Panc1 (cell line): ENCODE measurements at regions not wholly inside any gene's neighbourhood (a gene's known extent, or its start where the extent isn't known, plus 50 kb on each side); places are given as distances from the start of the nearest gene placed in this dataset.

Experiments
- ATAC-seq: fragments of 200-7000 bp; cut with Tn5 transposase; 2 replicates; pipeline ENCODE4 v1.9.1; 2020; ENCODE audit warnings: mild to moderate bottlenecking, moderate library complexity
- BruUV-seq: library from RNA; stranded (reverse); fragments of 400-500 nt; replicated peaks from 2 replicates; lab custom pipeline; 2021; lab: Mats Ljungman, UMichigan
- CTCF ChIA-PET: fragments of 300-600 bp; sonication (Branson Sonifier 250); formaldehyde crosslinking; loops from one replicate; lab custom pipeline; 2022; ENCODE audit warnings: antibody characterized with exemption; lab: Charles Lee
- POLR2A ChIA-PET: fragments of 300-600 bp; sonication (Branson Sonifier 250); formaldehyde crosslinking; loops from one replicate; lab custom pipeline; 2022; ENCODE audit warnings: antibody characterized with exemption; lab: Charles Lee
- DNase-seq: peaks from one replicate; pipeline ENCODE4 v3.0.0-alpha.2; 2010; ENCODE audit warnings: low read depth, low spot score
- H3K27ac ChIP-seq: 2 replicates; pipeline ENCODE4 v1.5.1; 2011; ENCODE audit warnings: mild to moderate bottlenecking, low read length, inconsistent platforms
- H3K27me3 ChIP-seq: fragments of 200-500 bp; sonication (Bioruptor generic); 2 replicates; pipeline ENCODE4 v1.6.0; 2014; ENCODE audit warnings: low read length, inconsistent platforms; ENCODE audit not compliant: control insufficient read depth, insufficient read depth
- H3K36me3 ChIP-seq: fragments of 200-500 bp; sonication (Bioruptor generic); 2 replicates; pipeline ENCODE4 v1.5.1; 2014; ENCODE audit warnings: inconsistent platforms, mild to moderate bottlenecking, low read length, moderate library complexity; ENCODE audit not compliant: control insufficient read depth, insufficient read depth
- H3K4me1 ChIP-seq: 2 replicates; pipeline ENCODE4 v1.5.1; 2011; ENCODE audit warnings: inconsistent platforms, mild to moderate bottlenecking, low read length, moderate library complexity; ENCODE audit not compliant: control insufficient read depth, insufficient read depth
- H3K4me3 ChIP-seq, 2 experiments: 2 replicates each; pipeline ENCODE4 v1.5.1; 2011 to 2012; ENCODE audit warnings: low read depth in 2 of 2, low read length in 2 of 2, mild to moderate bottlenecking in 2 of 2, inconsistent platforms in 1 of 2, moderate library complexity in 1 of 2
- H3K9me3 ChIP-seq: fragments of 200-500 bp; sonication (Bioruptor generic); 2 replicates; pipeline ENCODE4 v1.5.1; 2014; ENCODE audit warnings: low read depth, mild to moderate bottlenecking, inconsistent platforms, low read length, moderate library complexity; ENCODE audit not compliant: control insufficient read depth, insufficient read depth
- POLR2AphosphoS5 ChIP-seq: IDR thresholded peaks from 2 replicates; pipeline ENCODE4 v1.6.1; 2012; ENCODE audit warnings: mild to moderate bottlenecking, low read depth, low read length, moderate library complexity
- SIN3A ChIP-seq: IDR thresholded peaks from 2 replicates; pipeline ENCODE4 v1.6.1; 2012; ENCODE audit warnings: low read depth, mild to moderate bottlenecking, low read length, moderate library complexity, borderline replicate concordance; ENCODE audit not compliant: insufficient read depth
- TCF7L2 ChIP-seq: IDR thresholded peaks from 2 replicates; pipeline ENCODE4 v1.6.1; 2011; ENCODE audit warnings: mild to moderate bottlenecking, low read depth, low read length, inconsistent platforms
- in situ Hi-C: cut with HindIII; loops from 2 replicates; pipeline ENCODE4 v1.10.0; 2016; ENCODE audit warnings: low sequenced_read_pairs, low pct_unique_long_range_greater_than_20kb
- intact Hi-C: fragments of 100-400 bp; cut with micrococcal nuclease; formaldehyde crosslinking; loops from one replicate; pipeline ENCODE4 v1.10.0; 2022; ENCODE audit not compliant: unreplicated experiment
- TF ChIP-seq, protein P1 (sequence below): fragments of 450-650 bp; IDR thresholded peaks from 2 replicates; pipeline ENCODE4 v1.5.1; 2017; ENCODE audit warnings: mild to moderate bottlenecking
- TF ChIP-seq, protein P2 (sequence below), 2 experiments: IDR thresholded peaks; 2 replicates each; pipeline ENCODE4 v1.6.1; 2011 to 2012; ENCODE audit warnings: low read depth in 2 of 2, control low read depth in 1 of 2, low read length in 1 of 2, mild to moderate bottlenecking in 1 of 2, moderate library complexity in 1 of 2; ENCODE audit not compliant: insufficient read depth in 1 of 2

DNA sequence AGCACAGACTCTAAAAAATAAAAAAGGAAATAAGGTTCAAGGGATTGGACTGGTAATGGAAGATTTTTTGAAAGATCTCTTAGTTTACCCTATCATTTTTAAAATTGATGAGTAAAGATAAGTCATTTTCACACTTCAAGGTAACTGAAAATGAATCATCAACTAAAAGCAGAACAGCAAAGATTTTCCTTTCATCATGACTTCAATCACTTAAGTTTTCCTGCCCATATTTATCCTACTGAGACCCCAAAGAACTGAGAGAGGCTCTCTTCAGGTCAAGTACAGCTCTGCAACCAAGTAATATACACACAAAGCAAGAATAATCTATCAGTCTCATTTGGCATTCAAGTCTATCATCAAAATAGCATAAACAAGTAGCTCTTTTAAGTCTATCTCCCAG is 540.7 kb downstream of the METTL4 start:
- POLR2A ChIA-PET = no interaction called here
- H3K27me3 ChIP-seq = no peaks in the 10 kb centered on the region

DNA sequence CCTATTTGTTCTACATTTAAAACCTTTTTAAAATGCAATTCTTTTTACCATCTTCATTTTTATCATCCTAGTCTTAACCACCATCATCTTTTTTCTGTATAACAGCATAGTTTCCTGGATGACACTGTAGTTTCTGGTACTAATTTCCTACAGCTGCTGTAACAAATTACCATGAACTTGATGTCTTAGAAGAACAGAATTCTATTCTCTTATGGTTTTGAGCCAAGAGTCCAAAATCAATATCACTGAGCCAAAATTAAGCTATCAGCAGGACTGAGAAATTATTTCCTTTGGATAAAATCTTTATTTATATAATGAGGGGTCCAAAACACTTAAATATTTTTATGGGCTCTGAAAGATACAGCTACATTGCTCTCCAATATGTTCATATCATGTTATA is 539.3 kb downstream of the METTL4 start:
- CTCF ChIA-PET = interaction anchor here (0.6 kb wide), 1 partner anchor 9 kb away, joined by 3 read pairs; no protein-coding TSS in a partner anchor
- in situ Hi-C loops (no loop called here), intact Hi-C loops (no loop called here)
- POLR2A ChIA-PET = no interaction called here
- H3K27ac ChIP-seq = no peak overlapping the region
- H3K4me3 ChIP-seq = no peak overlapping the region
- no peaks in the 10 kb centered on the region for H3K4me1 ChIP-seq
- H3K27me3 ChIP-seq = no peaks in the 10 kb centered on the region
- H3K9me3 ChIP-seq = no peaks in the 10 kb centered on the region
- DNase-seq = no peak
- H3K36me3 ChIP-seq = no peaks in the 10 kb centered on the region
- TF ChIP-seq, protein P1, sequence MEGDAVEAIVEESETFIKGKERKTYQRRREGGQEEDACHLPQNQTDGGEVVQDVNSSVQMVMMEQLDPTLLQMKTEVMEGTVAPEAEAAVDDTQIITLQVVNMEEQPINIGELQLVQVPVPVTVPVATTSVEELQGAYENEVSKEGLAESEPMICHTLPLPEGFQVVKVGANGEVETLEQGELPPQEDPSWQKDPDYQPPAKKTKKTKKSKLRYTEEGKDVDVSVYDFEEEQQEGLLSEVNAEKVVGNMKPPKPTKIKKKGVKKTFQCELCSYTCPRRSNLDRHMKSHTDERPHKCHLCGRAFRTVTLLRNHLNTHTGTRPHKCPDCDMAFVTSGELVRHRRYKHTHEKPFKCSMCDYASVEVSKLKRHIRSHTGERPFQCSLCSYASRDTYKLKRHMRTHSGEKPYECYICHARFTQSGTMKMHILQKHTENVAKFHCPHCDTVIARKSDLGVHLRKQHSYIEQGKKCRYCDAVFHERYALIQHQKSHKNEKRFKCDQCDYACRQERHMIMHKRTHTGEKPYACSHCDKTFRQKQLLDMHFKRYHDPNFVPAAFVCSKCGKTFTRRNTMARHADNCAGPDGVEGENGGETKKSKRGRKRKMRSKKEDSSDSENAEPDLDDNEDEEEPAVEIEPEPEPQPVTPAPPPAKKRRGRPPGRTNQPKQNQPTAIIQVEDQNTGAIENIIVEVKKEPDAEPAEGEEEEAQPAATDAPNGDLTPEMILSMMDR = no peak
- no peak for TF ChIP-seq SIN3A
- no peak for TF ChIP-seq POLR2AphosphoS5
- no peak for ATAC-seq
- no TSS peak for BruUV-seq

More for the DNA sequence above, 540.7 kb downstream of the METTL4 start:
- H3K4me1 ChIP-seq = no peaks in the 10 kb centered on the region
- H3K36me3 ChIP-seq = no peaks in the 10 kb centered on the region
- no peak overlapping the region for H3K27ac ChIP-seq
- in situ Hi-C loops = no loop called here
- no peak for ATAC-seq
- no TSS peak for BruUV-seq
- TF ChIP-seq POLR2AphosphoS5 (no peak), SIN3A (no peak), TCF7L2 (no peak)
- TF ChIP-seq, protein P2, sequence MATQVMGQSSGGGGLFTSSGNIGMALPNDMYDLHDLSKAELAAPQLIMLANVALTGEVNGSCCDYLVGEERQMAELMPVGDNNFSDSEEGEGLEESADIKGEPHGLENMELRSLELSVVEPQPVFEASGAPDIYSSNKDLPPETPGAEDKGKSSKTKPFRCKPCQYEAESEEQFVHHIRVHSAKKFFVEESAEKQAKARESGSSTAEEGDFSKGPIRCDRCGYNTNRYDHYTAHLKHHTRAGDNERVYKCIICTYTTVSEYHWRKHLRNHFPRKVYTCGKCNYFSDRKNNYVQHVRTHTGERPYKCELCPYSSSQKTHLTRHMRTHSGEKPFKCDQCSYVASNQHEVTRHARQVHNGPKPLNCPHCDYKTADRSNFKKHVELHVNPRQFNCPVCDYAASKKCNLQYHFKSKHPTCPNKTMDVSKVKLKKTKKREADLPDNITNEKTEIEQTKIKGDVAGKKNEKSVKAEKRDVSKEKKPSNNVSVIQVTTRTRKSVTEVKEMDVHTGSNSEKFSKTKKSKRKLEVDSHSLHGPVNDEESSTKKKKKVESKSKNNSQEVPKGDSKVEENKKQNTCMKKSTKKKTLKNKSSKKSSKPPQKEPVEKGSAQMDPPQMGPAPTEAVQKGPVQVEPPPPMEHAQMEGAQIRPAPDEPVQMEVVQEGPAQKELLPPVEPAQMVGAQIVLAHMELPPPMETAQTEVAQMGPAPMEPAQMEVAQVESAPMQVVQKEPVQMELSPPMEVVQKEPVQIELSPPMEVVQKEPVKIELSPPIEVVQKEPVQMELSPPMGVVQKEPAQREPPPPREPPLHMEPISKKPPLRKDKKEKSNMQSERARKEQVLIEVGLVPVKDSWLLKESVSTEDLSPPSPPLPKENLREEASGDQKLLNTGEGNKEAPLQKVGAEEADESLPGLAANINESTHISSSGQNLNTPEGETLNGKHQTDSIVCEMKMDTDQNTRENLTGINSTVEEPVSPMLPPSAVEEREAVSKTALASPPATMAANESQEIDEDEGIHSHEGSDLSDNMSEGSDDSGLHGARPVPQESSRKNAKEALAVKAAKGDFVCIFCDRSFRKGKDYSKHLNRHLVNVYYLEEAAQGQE (IDR thresholded peaks at IDR 0.05; ENCODE audit: insufficient read depth in 1 of 2, low read depth in 2 of 2, low read length in 1 of 2) = no peak
- TF ChIP-seq, protein P1 = no peak
- no peak for DNase-seq
- intact Hi-C loops = no loop called here
- CTCF ChIA-PET = no interaction called here
- H3K4me3 ChIP-seq = no peak overlapping the region
- no peaks in the 10 kb centered on the region for H3K9me3 ChIP-seq
